HFF-Myc (cell line): ENCODE measurements at regions not wholly inside any gene's neighbourhood (a gene's known extent, or its start where the extent isn't known, plus 50 kb on each side); places are given as distances from the start of the nearest gene placed in this dataset.

Source experiments
- DNase-seq: peaks from one replicate; pipeline ENCODE4 v3.0.0-alpha.2; 2011; ENCODE audit warnings: low read depth; ENCODE audit errors: extremely low read depth
- H3K4me3 ChIP-seq: replicated peaks from 2 replicates; pipeline ENCODE4 v1.5.1; 2011; ENCODE audit warnings: low read depth, mild to moderate bottlenecking, control low read depth, low read length
- TF ChIP-seq, protein P1 (sequence below): IDR thresholded peaks from 2 replicates; pipeline ENCODE4 v1.5.1; 2012; ENCODE audit warnings: mild to moderate bottlenecking, low read depth, low read length, control low read depth; ENCODE audit errors: missing control alignments

- no peak for DNase-seq
- H3K4me3 ChIP-seq: no peak overlapping the region
- TF ChIP-seq, protein P1, sequence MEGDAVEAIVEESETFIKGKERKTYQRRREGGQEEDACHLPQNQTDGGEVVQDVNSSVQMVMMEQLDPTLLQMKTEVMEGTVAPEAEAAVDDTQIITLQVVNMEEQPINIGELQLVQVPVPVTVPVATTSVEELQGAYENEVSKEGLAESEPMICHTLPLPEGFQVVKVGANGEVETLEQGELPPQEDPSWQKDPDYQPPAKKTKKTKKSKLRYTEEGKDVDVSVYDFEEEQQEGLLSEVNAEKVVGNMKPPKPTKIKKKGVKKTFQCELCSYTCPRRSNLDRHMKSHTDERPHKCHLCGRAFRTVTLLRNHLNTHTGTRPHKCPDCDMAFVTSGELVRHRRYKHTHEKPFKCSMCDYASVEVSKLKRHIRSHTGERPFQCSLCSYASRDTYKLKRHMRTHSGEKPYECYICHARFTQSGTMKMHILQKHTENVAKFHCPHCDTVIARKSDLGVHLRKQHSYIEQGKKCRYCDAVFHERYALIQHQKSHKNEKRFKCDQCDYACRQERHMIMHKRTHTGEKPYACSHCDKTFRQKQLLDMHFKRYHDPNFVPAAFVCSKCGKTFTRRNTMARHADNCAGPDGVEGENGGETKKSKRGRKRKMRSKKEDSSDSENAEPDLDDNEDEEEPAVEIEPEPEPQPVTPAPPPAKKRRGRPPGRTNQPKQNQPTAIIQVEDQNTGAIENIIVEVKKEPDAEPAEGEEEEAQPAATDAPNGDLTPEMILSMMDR: no peak
Measured at GRCh38 chr9:95381221-95381620, 63.7 kb upstream of the FANCC start.

DNA sequence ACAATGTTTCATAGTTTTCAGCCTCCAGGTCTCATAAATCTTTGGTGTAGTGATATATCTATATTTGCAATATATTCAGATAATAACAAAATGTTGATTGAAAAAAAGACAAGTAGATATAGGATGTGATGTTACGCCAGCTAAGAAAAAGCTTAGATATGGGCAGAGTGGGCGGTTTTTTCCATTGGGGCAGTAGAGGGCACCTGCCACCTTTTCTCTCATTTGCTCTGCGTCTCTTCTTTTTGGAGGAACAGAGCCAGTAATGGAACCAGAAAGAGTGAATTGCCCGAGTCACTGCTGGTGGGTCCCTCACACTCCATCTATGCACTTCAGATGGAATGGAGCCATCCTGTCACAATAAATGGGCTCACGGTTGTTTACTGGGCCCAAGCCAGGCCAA lies 62.1 kb upstream of the FANCC start:
- DNase-seq: no peak
- H3K4me3 ChIP-seq: no peak overlapping the region
- TF ChIP-seq, protein P1: no peak

DNA sequence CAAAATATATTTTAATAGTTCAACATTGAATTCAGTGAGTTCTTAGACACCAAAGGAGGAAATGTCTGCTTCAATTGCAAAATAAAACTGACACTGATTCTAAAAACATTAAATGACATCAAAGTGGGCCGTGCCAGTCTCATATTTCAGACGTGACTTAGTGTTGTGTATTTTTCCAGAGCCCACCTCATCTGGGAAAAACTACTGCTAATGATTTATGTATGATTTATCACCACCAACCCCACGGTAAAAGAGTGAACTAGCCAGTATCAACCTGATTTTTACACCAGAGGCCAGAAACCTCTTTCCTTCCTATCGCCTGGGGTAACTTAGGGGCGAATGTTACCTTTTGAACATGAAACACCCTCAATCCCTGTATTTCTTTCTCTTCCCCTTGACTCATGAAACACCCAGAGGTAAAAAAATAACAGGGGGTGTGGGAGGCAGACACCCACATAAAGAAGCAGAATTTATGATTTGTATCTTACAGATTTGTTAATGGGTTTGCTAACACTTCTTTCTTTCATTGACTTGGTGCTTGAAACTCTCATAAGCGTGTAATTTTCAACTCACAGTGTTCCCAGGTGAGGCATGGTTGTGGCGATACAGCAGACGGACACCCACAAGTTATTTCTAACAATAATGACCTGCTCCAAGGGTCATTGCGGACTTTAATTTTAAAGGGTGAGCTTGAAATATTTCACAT lies 56.4 kb upstream of the FANCC start:
- H3K4me3 ChIP-seq: no peak overlapping the region
- no peak for DNase-seq
- TF ChIP-seq, protein P1: no peak

DNA sequence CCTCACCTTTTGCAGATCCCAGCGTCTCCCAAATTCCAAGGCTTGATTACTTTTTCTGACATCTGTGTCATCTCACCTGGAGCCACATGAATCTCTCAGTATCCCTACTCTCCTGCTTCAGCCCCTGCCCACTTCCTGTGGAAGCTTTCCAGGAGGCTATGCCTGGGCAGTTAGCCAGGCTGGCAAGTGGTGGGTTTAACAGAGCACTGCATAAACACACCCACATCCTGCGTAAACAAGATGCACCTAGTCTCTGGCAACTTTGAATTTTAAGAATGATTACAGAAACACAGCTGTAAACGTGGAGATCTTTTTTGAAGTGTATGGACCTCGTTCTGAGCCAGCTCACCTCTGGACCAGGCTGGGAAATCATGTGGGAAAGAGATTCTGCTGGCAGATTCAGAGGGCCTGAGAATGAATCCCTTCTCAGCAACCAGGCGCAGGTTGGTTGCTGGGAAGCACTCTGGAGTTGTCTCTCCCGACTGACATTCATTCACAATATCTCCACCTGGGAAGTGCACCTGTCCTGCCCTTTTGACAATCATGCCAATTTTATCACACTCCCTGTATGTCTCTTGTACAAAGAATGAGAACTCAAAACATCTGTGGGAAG lies 55.7 kb upstream of the FANCC start:
- DNase-seq: no peak
- no peak overlapping the region for H3K4me3 ChIP-seq
- TF ChIP-seq, protein P1: no peak

DNA sequence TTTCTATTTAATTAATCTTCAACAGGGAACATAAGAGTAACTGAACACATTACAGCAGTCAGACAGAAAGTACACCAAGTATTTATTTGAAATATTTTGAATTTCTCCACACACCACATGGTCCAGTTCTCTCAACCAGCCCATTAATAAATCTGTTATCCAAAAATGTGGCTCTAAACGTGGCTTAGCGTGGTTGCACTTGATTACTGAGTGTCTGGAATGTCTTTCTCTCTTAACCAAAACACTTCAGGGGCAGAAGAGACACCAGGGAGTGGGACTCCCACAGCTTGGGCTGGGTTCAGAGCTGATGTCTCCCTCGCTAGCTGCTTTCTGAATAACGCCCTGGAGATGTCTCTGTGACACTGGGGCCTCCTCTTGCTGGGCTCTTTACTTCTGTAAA lies 52.6 kb upstream of the FANCC start:
- no peak for DNase-seq
- TF ChIP-seq, protein P1: no peak
- H3K4me3 ChIP-seq: no peak overlapping the region

DNA sequence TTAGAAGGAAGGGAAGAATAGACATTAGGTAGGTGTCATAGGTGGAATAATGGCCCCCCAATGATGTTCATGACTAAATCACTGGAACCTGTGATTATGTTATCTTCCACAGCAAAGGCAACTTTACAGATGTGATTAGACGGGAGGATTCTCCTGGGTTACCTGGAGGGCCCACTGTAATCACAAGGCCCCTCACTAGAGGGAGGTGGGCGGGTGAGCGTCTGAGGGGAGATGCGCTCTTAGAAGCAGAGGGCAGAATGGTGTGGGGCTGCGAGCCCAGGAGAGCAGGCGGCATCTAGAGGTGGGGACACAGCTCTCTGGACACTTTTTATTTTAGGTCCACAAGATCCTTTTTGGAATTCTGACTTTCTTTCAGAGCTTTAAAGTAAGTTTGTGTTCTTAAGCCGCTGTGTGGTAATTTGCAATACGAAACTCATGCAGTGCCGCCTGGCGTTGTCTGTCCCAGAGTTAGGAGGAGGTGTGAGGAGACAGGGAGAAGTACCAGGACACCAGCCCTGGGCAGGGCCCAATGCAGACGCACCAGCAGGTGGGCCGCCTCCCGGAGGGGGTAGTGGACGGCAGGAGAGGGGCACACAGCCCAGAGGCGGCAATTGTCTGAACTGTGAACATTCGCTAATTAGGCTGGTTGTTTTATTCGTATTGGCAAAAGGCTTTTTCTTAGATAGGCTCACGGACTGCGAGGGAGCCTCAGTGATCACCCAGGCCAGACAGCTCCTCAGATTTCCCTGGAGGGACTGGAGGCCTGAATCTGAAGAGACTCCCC lies 51.1 kb upstream of the FANCC start:
- TF ChIP-seq, protein P1: no peak
- DNase-seq: no peak
- H3K4me3 ChIP-seq: no peak overlapping the region
